BE2C (cell line): ENCODE measurements at regions not wholly inside any gene's neighbourhood (a gene's known extent, or its start where the extent isn't known, plus 50 kb on each side); places are given as distances from the start of the nearest gene placed in this dataset.

Source experiments
- DNase-seq: peaks from one replicate; pipeline ENCODE4 v3.0.0-alpha.2; 2020
- H3K27me3 ChIP-seq: fragments of 250-450 bp; sonication (Bioruptor Pico); 2 replicates; pipeline ENCODE4 v1.5.1; 2020; ENCODE audit warnings: mild to moderate bottlenecking
- H3K36me3 ChIP-seq: fragments of 250-450 bp; sonication (Bioruptor Pico); 2 replicates; pipeline ENCODE4 v1.5.1; 2020; ENCODE audit warnings: mild to moderate bottlenecking
- H3K4me1 ChIP-seq: fragments of 250-450 bp; sonication (Bioruptor Pico); 2 replicates; pipeline ENCODE4 v1.5.1; 2020
- H3K4me3 ChIP-seq: 2 replicates; pipeline ENCODE4 v1.5.1; 2011; ENCODE audit warnings: low read depth, low read length
- H3K9me3 ChIP-seq: fragments of 250-450 bp; sonication (Bioruptor Pico); 2 replicates; pipeline ENCODE4 v1.5.1; 2020
- CTCF ChIP-seq: IDR thresholded peaks from 2 replicates; pipeline ENCODE4 v1.5.1; 2012; ENCODE audit warnings: mild to moderate bottlenecking, low read depth, low read length

- no peaks in the 10 kb centered on the region for H3K4me1 ChIP-seq
- no peaks in the 10 kb centered on the region for H3K9me3 ChIP-seq
- no peak for DNase-seq
- TF ChIP-seq CTCF = no peak
- no peaks in the 10 kb centered on the region for H3K27me3 ChIP-seq
- no peak overlapping the region for H3K4me3 ChIP-seq
- H3K36me3 ChIP-seq = no peaks in the 10 kb centered on the region
Measured at GRCh38 chr4:152115794-152116193, 355.0 kb upstream of the GATB start.

GRCh38 chr4:152115118-152115517 lies 354.3 kb upstream of the GATB start:
- no peak for DNase-seq

GRCh38 chr4:152114562-152114961 lies 353.8 kb upstream of the GATB start:
- TF ChIP-seq CTCF = no peak
- Histone ChIP-seq H3K27me3 (no peaks in the 10 kb centered on the region), H3K36me3 (no peaks in the 10 kb centered on the region), H3K4me3 (no peak overlapping the region), H3K4me1 (no peaks in the 10 kb centered on the region), H3K9me3 (no peaks in the 10 kb centered on the region)
- no peak for DNase-seq

More at GRCh38 chr4:152115118-152115517, 354.3 kb upstream of the GATB start:
- Histone ChIP-seq H3K27me3 (no peaks in the 10 kb centered on the region), H3K9me3 (no peaks in the 10 kb centered on the region), H3K36me3 (no peaks in the 10 kb centered on the region), H3K4me1 (no peaks in the 10 kb centered on the region), H3K4me3 (no peak overlapping the region)
- no peak for TF ChIP-seq CTCF

GRCh38 chr4:152112887-152113286 lies 352.1 kb upstream of the GATB start:
- no peaks in the 10 kb centered on the region for H3K27me3 ChIP-seq
- H3K4me3 ChIP-seq = no peak overlapping the region
- no peak for DNase-seq
- no peak for TF ChIP-seq CTCF
- no peaks in the 10 kb centered on the region for H3K36me3 ChIP-seq
- no peaks in the 10 kb centered on the region for H3K9me3 ChIP-seq
- H3K4me1 ChIP-seq = no peaks in the 10 kb centered on the region

GRCh38 chr4:152112190-152112589 lies 351.4 kb upstream of the GATB start:
- no peaks in the 10 kb centered on the region for H3K9me3 ChIP-seq
- no peaks in the 10 kb centered on the region for H3K4me1 ChIP-seq
- no peak for TF ChIP-seq CTCF
- no peak for DNase-seq
- H3K27me3 ChIP-seq = no peaks in the 10 kb centered on the region
- no peak overlapping the region for H3K4me3 ChIP-seq
- H3K36me3 ChIP-seq = no peaks in the 10 kb centered on the region

GRCh38 chr4:152110780-152111179 lies 350.0 kb upstream of the GATB start:
- TF ChIP-seq CTCF = no peak
- Histone ChIP-seq H3K4me1 (no peaks in the 10 kb centered on the region), H3K4me3 (no peak overlapping the region), H3K36me3 (no peaks in the 10 kb centered on the region), H3K9me3 (no peaks in the 10 kb centered on the region), H3K27me3 (no peaks in the 10 kb centered on the region)
- DNase-seq = no peak
